ENCODE measurements at regions not wholly inside any gene's neighbourhood (a gene's known extent, or its start where the extent isn't known, plus 50 kb on each side); places are given as distances from the start of the nearest gene placed in this dataset.

DNA sequence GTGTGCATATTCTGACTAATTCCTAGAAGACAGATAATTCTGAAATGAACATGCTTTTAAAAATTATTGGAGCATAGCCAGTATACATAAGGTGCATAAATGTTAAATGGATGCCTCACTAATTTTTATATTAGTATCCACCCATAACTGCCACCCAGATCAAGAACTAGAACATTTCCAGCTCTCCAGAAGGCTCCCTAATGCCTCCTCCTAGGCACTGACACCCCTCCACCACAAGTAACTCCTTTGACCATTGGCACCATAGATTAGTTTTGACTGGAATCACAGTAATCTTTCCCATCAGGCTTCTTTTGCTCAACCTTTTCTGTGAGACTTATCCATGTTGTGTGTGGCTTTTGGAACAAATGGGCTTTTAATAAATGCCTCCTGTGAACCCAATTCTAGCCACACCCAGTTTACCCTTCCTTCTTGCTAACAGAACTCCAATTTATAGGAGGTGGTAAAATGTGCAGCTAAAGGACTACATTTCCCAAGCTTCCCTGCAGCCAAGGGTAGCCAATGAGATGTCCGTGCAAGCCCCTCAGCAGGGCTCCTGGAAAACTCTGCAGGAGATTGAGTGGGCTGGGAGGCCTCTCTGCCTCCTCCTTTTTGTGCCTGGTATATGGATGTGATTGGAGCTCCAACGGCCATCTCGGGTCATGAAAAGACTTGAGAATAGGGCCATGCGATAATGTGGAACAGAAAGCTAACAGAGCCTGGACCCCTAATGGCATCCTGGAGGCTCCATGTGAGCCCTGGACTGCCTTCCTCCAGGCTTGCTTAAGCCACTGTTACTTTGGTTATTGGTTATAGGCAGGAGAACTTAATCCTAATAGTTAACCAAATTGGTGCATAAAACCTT, 322.6 kb upstream of the TLE3 start:
- DNase-seq (ENCODE audit: low read depth in 1 of 2, low spot score in 1 of 2): no peak
- Histone ChIP-seq H3K27me3 (ENCODE audit: insufficient read depth, poor library complexity, severe bottlenecking) (no peaks in the 10 kb centered on the region), H3K27ac (replicated peaks) (no peak overlapping the region)

DNA sequence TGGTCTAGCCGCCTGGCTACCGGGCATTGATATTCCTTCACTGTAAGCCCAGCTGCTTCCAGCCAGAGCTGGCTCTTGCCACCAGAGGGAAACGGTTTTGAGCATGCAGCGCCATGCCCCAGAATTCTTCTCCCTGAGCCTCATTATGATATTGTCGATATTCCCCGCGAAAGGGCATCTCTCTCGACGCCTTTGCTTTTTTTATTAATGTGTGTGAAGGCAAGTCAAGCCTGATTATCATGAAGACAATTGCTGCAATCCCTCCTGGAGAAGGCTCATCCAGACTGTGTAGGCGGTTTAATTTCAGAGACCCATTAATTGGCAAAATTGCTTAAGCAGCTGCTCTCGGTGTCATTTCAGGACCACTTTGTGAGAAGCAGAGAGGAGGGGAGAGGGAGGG, 321.2 kb upstream of the TLE3 start:
- DNase-seq (ENCODE audit: low read depth in 1 of 2, low spot score in 1 of 2): no peak
- TF ChIP-seq GABPA (IDR thresholded peaks at IDR 0.05; ENCODE audit: low read depth) (no peak), SPI1 (IDR thresholded peaks at IDR 0.05; ENCODE audit: borderline replicate concordance, low read depth) (no peak), POLR2AphosphoS5 (IDR thresholded peaks at IDR 0.05; ENCODE audit: low read depth) (no peak)
- TF ChIP-seq, protein P1, sequence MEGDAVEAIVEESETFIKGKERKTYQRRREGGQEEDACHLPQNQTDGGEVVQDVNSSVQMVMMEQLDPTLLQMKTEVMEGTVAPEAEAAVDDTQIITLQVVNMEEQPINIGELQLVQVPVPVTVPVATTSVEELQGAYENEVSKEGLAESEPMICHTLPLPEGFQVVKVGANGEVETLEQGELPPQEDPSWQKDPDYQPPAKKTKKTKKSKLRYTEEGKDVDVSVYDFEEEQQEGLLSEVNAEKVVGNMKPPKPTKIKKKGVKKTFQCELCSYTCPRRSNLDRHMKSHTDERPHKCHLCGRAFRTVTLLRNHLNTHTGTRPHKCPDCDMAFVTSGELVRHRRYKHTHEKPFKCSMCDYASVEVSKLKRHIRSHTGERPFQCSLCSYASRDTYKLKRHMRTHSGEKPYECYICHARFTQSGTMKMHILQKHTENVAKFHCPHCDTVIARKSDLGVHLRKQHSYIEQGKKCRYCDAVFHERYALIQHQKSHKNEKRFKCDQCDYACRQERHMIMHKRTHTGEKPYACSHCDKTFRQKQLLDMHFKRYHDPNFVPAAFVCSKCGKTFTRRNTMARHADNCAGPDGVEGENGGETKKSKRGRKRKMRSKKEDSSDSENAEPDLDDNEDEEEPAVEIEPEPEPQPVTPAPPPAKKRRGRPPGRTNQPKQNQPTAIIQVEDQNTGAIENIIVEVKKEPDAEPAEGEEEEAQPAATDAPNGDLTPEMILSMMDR (IDR thresholded peaks at IDR 0.05; ENCODE audit: insufficient read depth, low read length): no peak
- TF ChIP-seq, protein P2, sequence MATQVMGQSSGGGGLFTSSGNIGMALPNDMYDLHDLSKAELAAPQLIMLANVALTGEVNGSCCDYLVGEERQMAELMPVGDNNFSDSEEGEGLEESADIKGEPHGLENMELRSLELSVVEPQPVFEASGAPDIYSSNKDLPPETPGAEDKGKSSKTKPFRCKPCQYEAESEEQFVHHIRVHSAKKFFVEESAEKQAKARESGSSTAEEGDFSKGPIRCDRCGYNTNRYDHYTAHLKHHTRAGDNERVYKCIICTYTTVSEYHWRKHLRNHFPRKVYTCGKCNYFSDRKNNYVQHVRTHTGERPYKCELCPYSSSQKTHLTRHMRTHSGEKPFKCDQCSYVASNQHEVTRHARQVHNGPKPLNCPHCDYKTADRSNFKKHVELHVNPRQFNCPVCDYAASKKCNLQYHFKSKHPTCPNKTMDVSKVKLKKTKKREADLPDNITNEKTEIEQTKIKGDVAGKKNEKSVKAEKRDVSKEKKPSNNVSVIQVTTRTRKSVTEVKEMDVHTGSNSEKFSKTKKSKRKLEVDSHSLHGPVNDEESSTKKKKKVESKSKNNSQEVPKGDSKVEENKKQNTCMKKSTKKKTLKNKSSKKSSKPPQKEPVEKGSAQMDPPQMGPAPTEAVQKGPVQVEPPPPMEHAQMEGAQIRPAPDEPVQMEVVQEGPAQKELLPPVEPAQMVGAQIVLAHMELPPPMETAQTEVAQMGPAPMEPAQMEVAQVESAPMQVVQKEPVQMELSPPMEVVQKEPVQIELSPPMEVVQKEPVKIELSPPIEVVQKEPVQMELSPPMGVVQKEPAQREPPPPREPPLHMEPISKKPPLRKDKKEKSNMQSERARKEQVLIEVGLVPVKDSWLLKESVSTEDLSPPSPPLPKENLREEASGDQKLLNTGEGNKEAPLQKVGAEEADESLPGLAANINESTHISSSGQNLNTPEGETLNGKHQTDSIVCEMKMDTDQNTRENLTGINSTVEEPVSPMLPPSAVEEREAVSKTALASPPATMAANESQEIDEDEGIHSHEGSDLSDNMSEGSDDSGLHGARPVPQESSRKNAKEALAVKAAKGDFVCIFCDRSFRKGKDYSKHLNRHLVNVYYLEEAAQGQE (IDR thresholded peaks at IDR 0.05; ENCODE audit: insufficient replicate concordance, low read depth): no peak
- Histone ChIP-seq H3K4me3 (replicated peaks; ENCODE audit: insufficient read depth, low read length) (no peak overlapping the region), H3K27ac (replicated peaks) (no peak overlapping the region), H3K27me3 (ENCODE audit: insufficient read depth, poor library complexity, severe bottlenecking) (no peaks in the 10 kb centered on the region)

More for the DNA sequence above, 322.6 kb upstream of the TLE3 start:
- H3K4me3 ChIP-seq (replicated peaks; ENCODE audit: insufficient read depth, low read length): no peak overlapping the region
- TF ChIP-seq GABPA (IDR thresholded peaks at IDR 0.05; ENCODE audit: low read depth): no peak
- TF ChIP-seq POLR2AphosphoS5 (IDR thresholded peaks at IDR 0.05; ENCODE audit: low read depth): no peak
- TF ChIP-seq, protein P2 (IDR thresholded peaks at IDR 0.05; ENCODE audit: insufficient replicate concordance, low read depth): no peak
- TF ChIP-seq, protein P1 (IDR thresholded peaks at IDR 0.05; ENCODE audit: insufficient read depth, low read length): no peak
- no peak for TF ChIP-seq SPI1 (IDR thresholded peaks at IDR 0.05; ENCODE audit: borderline replicate concordance, low read depth)

DNA sequence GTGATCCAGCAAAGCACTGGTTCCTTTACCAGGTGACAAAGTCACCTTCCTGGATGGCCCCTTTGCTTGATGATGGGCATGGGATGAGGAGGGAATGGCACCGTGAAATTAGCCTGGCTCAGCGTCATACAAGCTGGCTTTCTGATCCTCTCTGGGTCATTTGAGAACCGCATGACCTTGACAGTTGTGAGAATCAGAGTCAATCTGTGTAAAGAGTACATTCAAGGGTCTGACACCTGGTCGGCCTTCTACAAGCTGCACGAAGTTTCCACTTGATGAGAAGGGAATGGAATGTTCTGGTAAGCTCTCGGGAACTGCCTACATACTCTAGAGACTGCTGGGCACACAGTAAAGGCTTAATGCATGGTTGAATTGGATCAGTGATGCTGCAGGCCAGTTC, 319.8 kb upstream of the TLE3 start:
- TF ChIP-seq POLR2AphosphoS5 (IDR thresholded peaks at IDR 0.05; ENCODE audit: low read depth): no peak
- TF ChIP-seq SPI1 (IDR thresholded peaks at IDR 0.05; ENCODE audit: borderline replicate concordance, low read depth): no peak
- TF ChIP-seq, protein P1 (IDR thresholded peaks at IDR 0.05; ENCODE audit: insufficient read depth, low read length): no peak
- TF ChIP-seq, protein P2 (IDR thresholded peaks at IDR 0.05; ENCODE audit: insufficient replicate concordance, low read depth): no peak
- no peak for TF ChIP-seq GABPA (IDR thresholded peaks at IDR 0.05; ENCODE audit: low read depth)
- no peaks in the 10 kb centered on the region for H3K27me3 ChIP-seq (ENCODE audit: insufficient read depth, poor library complexity, severe bottlenecking)
- H3K27ac ChIP-seq (replicated peaks): no peak overlapping the region
- no peak overlapping the region for H3K4me3 ChIP-seq (replicated peaks; ENCODE audit: insufficient read depth, low read length)
- no peak for DNase-seq (ENCODE audit: low read depth in 1 of 2, low spot score in 1 of 2)
